DMS153 treated with DMSO at 0.1 percent for 48 hours (cell line): ENCODE measurements at regions not wholly inside any gene's neighbourhood (a gene's known extent, or its start where the extent isn't known, plus 50 kb on each side); places are given as distances from the start of the nearest gene placed in this dataset.

Experiments
- DNase-seq: peaks from one replicate; lab custom pipeline; 2025; ENCODE audit not compliant: unreplicated experiment; lab: John Stamatoyannopoulos, UW

- no peak for DNase-seq
Observed at GRCh38 chr10:118537623-118538022, 57.8 kb downstream of the PRLHR start.

GRCh38 chr10:118534136-118534535 lies 61.3 kb downstream of the PRLHR start:
- DNase-seq = no peak

GRCh38 chr10:118531105-118531852 lies 64.2 kb downstream of the PRLHR start:
- DNase-seq = no peak

- no peak for DNase-seq
Observed at GRCh38 chr10:118528426-118528825, 67.0 kb downstream of the PRLHR start.

- DNase-seq = no peak
Observed at GRCh38 chr10:118523775-118524174, 71.7 kb downstream of the PRLHR start.

- no peak for DNase-seq
Observed at GRCh38 chr10:118522791-118523498, 72.5 kb downstream of the PRLHR start.

GRCh38 chr10:118521415-118522117 lies 73.9 kb downstream of the PRLHR start:
- DNase-seq = no peak

- no peak for DNase-seq
Observed at GRCh38 chr10:118520116-118520742, 75.2 kb downstream of the PRLHR start.

GRCh38 chr10:118518095-118518494 lies 77.4 kb downstream of the PRLHR start:
- no peak for DNase-seq

- no peak for DNase-seq
Observed at GRCh38 chr10:118516716-118517115, 78.7 kb downstream of the PRLHR start.

- DNase-seq = no peak
Observed at GRCh38 chr10:118513174-118513573, 82.3 kb downstream of the PRLHR start.

- DNase-seq = no peak
Observed at GRCh38 chr10:118511711-118512110, 83.7 kb downstream of the PRLHR start.

GRCh38 chr10:118508863-118509262 lies 86.6 kb downstream of the PRLHR start:
- no peak for DNase-seq

GRCh38 chr10:118508355-118508754 lies 87.1 kb downstream of the PRLHR start:
- DNase-seq = no peak

GRCh38 chr10:118506671-118507590 lies 88.5 kb downstream of the PRLHR start:
- no peak for DNase-seq

- no peak for DNase-seq
Observed at GRCh38 chr10:118505363-118505762, 90.1 kb downstream of the PRLHR start.

- no peak for DNase-seq
Observed at GRCh38 chr10:118504467-118505205, 90.8 kb downstream of the PRLHR start.

GRCh38 chr10:118504044-118504443 lies 91.4 kb downstream of the PRLHR start:
- no peak for DNase-seq

GRCh38 chr10:118503192-118503591 lies 92.3 kb downstream of the PRLHR start:
- no peak for DNase-seq
